Suprapubic skin (tissue), 3 donors: ENCODE measurements at regions not wholly inside any gene's neighbourhood (a gene's known extent, or its start where the extent isn't known, plus 50 kb on each side); places are given as distances from the start of the nearest gene placed in this dataset.

ENCODE experiments used
- CTCF ChIP-seq, 2 donors: fragments of 200-600 bp in 1 of 2; fragments of 450-650 bp in 1 of 2; sonication (generic) in 1 of 2; IDR thresholded peaks; one replicate each; pipeline ENCODE4 v1.5.1; 2016 to 2019; ENCODE audit warnings: antibody characterized with exemption in 2 of 2, mild to moderate bottlenecking in 1 of 2, moderate library complexity in 1 of 2
- POLR2AphosphoS5 ChIP-seq, 3 donors: sonication (generic); formaldehyde crosslinking; IDR thresholded peaks; one replicate each; pipeline ENCODE4 v1.6.1; 2017; ENCODE audit warnings: antibody characterized with exemption in 3 of 3

GRCh38 chrX:69298466-69299140, 133.3 kb upstream of the PJA1 start:
- TF ChIP-seq CTCF (IDR thresholded peaks at IDR 0.05) (no peak), POLR2AphosphoS5 (IDR thresholded peaks at IDR 0.05) (no peak)
